GM19351 (cell line): ENCODE measurements at regions not wholly inside any gene's neighbourhood (a gene's known extent, or its start where the extent isn't known, plus 50 kb on each side); places are given as distances from the start of the nearest gene placed in this dataset.
"Not testable (repeated sequence)": the region's sequence is repeated elsewhere in the genome, so short reads cannot be mapped to it uniquely, and the experiment has no call there.

Experiments used
- ATAC-seq: cut with Tn5 transposase; IDR thresholded peaks from one replicate; pipeline ENCODE4 v1.9.1; 2021; ENCODE audit warnings: mild to moderate bottlenecking, moderate library complexity; ENCODE audit not compliant: unreplicated experiment

- no peak for ATAC-seq
Measured at GRCh38 chr1:185477638-185478580, 160.9 kb upstream of the IVNS1ABP start.

- ATAC-seq = no peak
Measured at GRCh38 chr1:185474440-185475149, 157.6 kb upstream of the IVNS1ABP start.

- no peak for ATAC-seq
Measured at GRCh38 chr1:185473186-185473585, 156.1 kb upstream of the IVNS1ABP start.

- no peak for ATAC-seq
Measured at GRCh38 chr1:185468626-185469025, 151.6 kb upstream of the IVNS1ABP start.

GRCh38 chr1:185467122-185467521 is 150.1 kb upstream of the IVNS1ABP start:
- no peak for ATAC-seq

- ATAC-seq = no peak
Measured at GRCh38 chr1:185464777-185465176, 147.7 kb upstream of the IVNS1ABP start.

- no peak for ATAC-seq
Measured at GRCh38 chr1:185463433-185463832, 146.4 kb upstream of the IVNS1ABP start.

GRCh38 chr1:185463011-185463410 is 146.0 kb upstream of the IVNS1ABP start:
- no peak for ATAC-seq

GRCh38 chr1:185460723-185461122 is 143.7 kb upstream of the IVNS1ABP start:
- ATAC-seq = not testable (repeated sequence)

GRCh38 chr1:185459141-185459540 is 142.1 kb upstream of the IVNS1ABP start:
- ATAC-seq = no peak

GRCh38 chr1:185458670-185459069 is 141.6 kb upstream of the IVNS1ABP start:
- ATAC-seq = no peak

GRCh38 chr1:185453496-185454192 is 136.6 kb upstream of the IVNS1ABP start:
- ATAC-seq = no peak

GRCh38 chr1:185450917-185451316 is 133.9 kb upstream of the IVNS1ABP start:
- ATAC-seq = no peak

- ATAC-seq = no peak
Measured at GRCh38 chr1:185450060-185450788, 133.2 kb upstream of the IVNS1ABP start.

GRCh38 chr1:185449378-185450059 is 132.5 kb upstream of the IVNS1ABP start:
- no peak for ATAC-seq

GRCh38 chr1:185448591-185449186 is 131.6 kb upstream of the IVNS1ABP start:
- ATAC-seq = no peak

- no peak for ATAC-seq
Measured at GRCh38 chr1:185446131-185446530, 129.1 kb upstream of the IVNS1ABP start.

- ATAC-seq = no peak
Measured at GRCh38 chr1:185445594-185445993, 128.6 kb upstream of the IVNS1ABP start.

GRCh38 chr1:185444676-185445075 is 127.6 kb upstream of the IVNS1ABP start:
- no peak for ATAC-seq

GRCh38 chr1:185442050-185442449 is 125.0 kb upstream of the IVNS1ABP start:
- no peak for ATAC-seq
